ENCODE measurements at regions not wholly inside any gene's neighbourhood (a gene's known extent, or its start where the extent isn't known, plus 50 kb on each side); places are given as distances from the start of the nearest gene placed in this dataset.

DNA sequence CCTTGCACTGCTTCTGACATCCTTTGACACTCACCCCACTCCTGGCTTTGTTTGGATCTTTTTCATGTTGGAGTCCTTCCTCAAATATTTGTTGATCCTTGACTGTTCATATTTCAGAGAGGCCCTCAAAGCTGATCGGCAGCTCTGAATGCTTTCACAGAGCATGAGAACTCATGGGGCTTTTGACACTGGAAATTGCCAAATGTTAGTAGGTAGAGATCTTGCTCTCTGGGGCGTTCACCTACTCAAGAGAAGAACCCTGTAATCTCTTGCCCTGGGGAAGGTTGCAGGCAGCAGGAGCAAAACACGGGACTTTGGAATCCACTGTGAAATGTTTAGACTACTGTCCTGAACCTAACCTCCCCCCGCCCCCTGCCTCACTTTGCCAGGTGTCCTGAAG is 67.4 kb upstream of the STUM start:
- H3K4me3 ChIP-seq (ENCODE audit: low read length), result no peak overlapping the region
- no peak for DNase-seq (ENCODE audit: low read depth)
- TF ChIP-seq, protein P1, sequence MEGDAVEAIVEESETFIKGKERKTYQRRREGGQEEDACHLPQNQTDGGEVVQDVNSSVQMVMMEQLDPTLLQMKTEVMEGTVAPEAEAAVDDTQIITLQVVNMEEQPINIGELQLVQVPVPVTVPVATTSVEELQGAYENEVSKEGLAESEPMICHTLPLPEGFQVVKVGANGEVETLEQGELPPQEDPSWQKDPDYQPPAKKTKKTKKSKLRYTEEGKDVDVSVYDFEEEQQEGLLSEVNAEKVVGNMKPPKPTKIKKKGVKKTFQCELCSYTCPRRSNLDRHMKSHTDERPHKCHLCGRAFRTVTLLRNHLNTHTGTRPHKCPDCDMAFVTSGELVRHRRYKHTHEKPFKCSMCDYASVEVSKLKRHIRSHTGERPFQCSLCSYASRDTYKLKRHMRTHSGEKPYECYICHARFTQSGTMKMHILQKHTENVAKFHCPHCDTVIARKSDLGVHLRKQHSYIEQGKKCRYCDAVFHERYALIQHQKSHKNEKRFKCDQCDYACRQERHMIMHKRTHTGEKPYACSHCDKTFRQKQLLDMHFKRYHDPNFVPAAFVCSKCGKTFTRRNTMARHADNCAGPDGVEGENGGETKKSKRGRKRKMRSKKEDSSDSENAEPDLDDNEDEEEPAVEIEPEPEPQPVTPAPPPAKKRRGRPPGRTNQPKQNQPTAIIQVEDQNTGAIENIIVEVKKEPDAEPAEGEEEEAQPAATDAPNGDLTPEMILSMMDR (IDR thresholded peaks at IDR 0.05; ENCODE audit: insufficient read depth, low read depth, low read length, missing control alignments), result no peak

DNA sequence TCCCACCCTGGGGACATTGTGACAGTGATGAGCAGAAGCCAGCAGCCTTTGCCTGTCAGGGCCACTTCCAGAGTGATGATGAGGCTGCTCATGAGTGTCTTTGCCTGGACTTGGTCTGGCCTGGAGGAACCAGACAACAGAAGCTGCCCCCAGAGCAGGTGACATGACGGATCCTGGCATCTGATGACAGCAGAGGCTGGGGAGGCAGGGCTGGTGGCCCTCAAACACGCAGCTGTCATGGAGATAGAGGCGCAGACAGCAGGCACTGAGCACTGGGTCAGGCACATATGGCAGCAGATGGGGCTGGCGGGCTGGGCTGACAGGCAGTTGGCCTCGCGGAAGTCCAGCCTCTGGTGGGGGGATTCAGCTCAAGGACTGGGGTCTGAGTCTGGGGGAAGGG is 66.4 kb upstream of the STUM start:
- TF ChIP-seq, protein P1 (IDR thresholded peaks at IDR 0.05; ENCODE audit: insufficient read depth, low read depth, low read length, missing control alignments), result no peak
- DNase-seq (ENCODE audit: low read depth), result no peak
- no peak overlapping the region for H3K4me3 ChIP-seq (ENCODE audit: low read length)

DNA sequence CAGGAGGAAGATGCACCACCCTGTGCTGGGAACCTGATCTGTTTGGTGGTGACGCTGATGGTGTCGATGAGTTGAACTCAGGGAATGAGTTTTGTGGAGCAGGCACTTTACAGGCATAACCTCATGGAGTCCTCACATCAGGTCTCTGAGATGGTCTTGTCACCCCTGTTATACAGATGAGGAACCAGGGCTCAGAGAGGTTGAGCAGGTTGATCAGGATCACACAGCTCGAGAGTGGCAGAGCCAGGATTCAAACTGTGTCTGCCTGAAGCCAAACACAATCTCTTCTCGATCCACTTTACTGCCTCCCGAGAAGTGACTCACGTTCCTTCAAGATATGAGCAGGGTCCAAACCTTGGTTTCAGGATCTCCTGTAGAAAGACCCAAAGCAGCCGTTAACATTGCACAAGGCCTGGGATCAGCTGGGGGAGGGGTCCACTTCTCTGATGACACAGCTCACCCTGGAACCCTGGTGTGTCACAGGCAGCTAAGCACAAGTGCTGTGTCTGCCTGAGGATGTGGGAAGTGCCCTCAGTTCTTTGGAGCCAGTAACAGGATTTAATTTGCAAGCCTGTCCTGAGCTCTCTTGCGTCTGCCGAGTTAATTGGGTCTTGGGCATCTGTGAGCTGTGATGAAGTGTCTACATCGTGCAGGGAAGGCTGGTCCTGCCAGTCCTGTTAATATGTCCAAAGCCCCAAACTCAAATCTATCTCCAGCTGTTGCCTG is 65.4 kb upstream of the STUM start:
- H3K4me3 ChIP-seq (ENCODE audit: low read length), result no peak overlapping the region
- TF ChIP-seq, protein P1 (IDR thresholded peaks at IDR 0.05; ENCODE audit: insufficient read depth, low read depth, low read length, missing control alignments), result no peak
- peak; percentile 23 for DNase-seq (ENCODE audit: low read depth)

DNA sequence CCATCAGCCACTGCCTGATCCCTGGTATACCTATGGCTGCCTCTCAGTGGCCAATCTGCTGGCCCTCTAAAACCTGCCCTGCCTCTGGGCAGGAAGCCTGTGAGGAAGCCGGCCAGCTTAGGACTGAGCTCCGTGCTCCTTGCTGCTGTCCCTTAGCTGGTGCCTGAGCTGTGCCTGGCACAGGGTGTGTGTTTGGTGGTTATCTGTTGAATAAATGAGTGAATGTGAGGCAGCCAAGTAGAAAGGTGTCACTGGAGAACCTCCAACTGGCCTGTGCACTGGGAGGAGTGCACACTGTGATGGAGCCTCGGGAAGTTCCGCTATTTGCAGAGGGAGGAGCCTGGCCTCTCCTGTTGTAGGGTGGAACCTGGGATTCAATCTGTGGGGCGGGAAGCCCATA is 63.4 kb upstream of the STUM start:
- no peak for DNase-seq (ENCODE audit: low read depth)
- TF ChIP-seq, protein P1 (IDR thresholded peaks at IDR 0.05; ENCODE audit: insufficient read depth, low read depth, low read length, missing control alignments), result no peak
- no peak overlapping the region for H3K4me3 ChIP-seq (ENCODE audit: low read length)

DNA sequence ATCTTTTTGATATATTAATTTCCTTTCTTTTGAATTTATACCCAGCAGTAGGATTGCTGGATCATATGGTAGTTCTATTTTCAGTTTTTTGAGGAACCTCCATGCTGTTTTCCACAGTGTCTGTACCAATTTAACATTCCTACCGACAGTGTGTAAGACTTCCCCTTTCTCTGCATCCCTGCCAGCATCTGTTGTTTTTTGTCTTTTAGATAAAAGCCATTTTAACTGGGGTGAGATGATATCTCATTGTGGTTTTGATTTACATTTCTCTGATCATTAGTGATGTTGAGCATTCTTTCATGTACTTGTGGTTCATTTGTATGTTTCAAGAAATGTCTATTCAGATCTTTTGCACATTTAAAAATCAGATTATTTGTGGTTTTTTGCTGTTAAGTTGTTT is 62.4 kb upstream of the STUM start:
- DNase-seq (ENCODE audit: low read depth), result no peak
- no peak overlapping the region for H3K4me3 ChIP-seq (ENCODE audit: low read length)
- TF ChIP-seq, protein P1 (IDR thresholded peaks at IDR 0.05; ENCODE audit: insufficient read depth, low read depth, low read length, missing control alignments), result no peak

DNA sequence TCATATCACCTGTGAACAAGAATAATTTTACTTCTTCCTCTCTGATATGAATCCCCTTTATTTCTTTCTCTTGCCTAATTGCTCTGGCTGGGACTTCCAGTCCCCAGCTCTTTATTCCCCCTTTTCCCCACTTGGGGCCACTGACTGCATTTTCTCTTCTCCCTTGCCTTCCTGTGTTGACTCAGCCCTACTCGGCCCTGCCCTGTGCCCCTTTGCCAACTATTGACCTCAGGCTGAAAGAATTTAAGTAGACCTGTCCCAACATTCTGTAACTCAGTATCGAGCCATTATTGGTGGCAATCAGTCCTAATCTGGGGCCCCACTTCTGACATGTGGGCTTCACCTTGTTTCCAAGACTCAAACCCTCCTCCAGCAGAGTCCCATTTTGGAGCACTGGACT is 60.6 kb upstream of the STUM start:
- peak; percentile 62 for DNase-seq (ENCODE audit: low read depth)
- TF ChIP-seq, protein P1 (IDR thresholded peaks at IDR 0.05; ENCODE audit: insufficient read depth, low read depth, low read length, missing control alignments), result no peak

More for the DNA sequence above, 60.6 kb upstream of the STUM start:
- no peak overlapping the region for H3K4me3 ChIP-seq (ENCODE audit: low read length)

All from epithelial cell of esophagus (primary cell).